GM12873 (cell line): ENCODE measurements at regions not wholly inside any gene's neighbourhood (a gene's known extent, or its start where the extent isn't known, plus 50 kb on each side); places are given as distances from the start of the nearest gene placed in this dataset.

ENCODE experiments used
- CTCF ChIP-seq: IDR thresholded peaks from 2 replicates; pipeline ENCODE4 v1.5.1; 2012; ENCODE audit warnings: low read depth, mild to moderate bottlenecking, moderate library complexity, low read length, control low read depth; ENCODE audit not compliant: insufficient read depth; ENCODE audit errors: missing control alignments

DNA sequence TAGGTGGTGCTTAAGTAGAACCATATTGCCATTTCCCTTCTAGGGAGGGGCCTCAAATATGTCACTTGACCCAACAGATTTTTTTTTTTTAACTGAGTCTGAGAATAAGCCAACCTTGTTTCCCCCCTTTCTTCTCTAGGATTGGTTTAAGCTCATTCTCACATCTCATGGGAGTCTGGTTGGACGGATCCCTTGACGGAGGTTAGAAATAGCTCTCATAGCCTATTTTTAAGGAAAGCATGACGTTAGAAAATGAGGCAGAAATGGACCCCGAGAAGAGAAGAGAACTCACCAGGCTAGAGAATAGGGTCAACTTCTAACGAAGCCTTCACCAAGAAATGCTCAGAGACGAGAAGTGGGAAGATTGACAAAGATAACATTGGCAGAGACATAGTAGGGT, 95.1 kb upstream of the ZFHX3 start:
- no peak for TF ChIP-seq CTCF

DNA sequence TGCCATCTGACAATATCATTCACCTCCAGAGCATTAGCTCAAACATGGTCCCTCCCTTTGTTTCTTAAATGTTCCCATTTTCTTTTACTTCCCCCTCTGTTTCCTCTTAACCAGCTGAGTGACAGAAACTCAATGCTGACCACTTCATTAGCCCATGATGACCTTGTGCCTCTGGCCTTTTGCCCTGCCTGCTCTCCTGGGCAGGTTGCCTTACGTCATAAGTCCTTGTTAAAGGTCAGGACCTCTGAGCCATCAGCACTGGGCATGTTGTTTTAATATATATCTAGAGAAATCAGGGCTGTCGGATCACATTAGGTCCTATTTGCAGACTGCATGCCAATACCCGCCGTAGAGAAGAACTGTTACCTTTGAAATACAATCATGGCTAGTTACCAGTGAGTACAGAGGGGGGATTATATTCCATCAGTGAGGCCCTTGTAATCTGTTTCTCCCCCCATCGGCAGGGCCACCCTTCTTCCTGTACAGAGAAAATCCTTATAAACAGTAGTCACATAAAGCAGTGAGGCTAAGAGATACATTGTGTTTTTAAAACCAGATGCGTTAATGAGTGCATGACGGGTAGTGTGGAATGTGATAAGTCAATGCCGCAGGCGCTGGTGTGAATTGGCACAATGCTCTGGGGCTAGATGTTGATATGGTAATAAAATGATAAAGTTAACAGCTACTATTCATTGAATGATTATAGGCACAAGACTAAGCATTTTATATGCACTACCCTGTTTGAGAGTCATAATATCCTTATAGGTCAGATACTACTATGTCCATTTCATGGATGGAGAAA, 94.3 kb upstream of the ZFHX3 start:
- TF ChIP-seq CTCF, result no peak

- TF ChIP-seq CTCF, result no peak
Measured at GRCh38 chr16:73140929-73141328, 93.0 kb upstream of the ZFHX3 start.

DNA sequence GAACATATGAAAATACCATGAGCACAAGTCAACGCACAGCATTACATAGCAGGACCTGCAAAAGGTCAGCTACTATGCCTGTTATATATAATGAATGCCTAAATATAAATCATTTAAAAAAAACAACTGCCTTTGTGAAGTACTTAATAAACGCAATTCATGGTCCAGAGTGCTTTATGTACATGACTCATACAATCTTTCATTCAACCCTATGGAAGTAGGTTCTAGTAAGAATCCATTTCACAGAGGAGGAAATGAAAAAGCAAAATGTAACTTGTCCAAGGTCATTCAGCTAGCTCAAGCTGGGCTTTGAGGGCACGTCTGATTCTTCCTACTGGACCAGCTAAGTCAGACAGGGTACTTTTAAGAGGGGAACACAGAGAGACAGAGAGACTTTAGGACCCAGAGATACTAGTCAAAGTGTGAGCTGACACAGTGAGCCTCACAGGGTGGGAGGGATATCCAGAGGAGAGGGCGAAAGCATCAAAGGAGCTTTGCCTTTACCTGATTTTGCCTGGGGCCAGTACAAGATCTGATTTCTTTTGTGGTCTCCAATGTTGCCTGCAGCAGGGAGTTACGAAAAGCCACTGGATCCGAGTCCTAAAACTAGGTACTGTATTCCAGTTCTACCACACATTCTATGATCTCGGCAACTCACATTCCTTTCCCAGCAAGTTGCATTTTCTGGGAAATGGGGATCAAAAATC, 83.4 kb upstream of the ZFHX3 start:
- TF ChIP-seq CTCF, result no peak

DNA sequence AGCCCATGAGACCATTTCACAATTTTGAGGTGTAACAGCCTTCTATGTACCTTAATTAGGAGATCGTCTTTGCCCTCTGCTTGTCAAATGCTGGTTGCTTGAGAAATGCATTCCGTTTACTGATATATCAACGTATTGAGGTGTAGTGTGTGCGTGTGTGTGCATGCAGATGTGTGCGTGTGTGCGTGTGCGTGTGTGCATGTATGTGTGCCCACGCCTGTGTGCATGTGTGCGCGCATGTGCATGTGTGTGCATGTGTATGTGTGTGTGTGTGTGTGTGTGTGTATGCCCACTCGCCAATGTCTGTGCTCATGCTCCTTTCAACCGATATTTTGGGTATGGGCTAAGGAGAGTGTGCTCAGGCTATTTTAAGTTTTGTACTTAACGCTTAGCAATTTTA, 81.5 kb upstream of the ZFHX3 start:
- TF ChIP-seq CTCF, result no peak

GRCh38 chr16:73126525-73126853, 78.6 kb upstream of the ZFHX3 start:
- TF ChIP-seq CTCF, result no peak

- no peak for TF ChIP-seq CTCF
Measured at GRCh38 chr16:73125850-73126524, 78.1 kb upstream of the ZFHX3 start.
